ENCODE measurements at regions not wholly inside any gene's neighbourhood (a gene's known extent, or its start where the extent isn't known, plus 50 kb on each side); places are given as distances from the start of the nearest gene placed in this dataset.
A peak's percentile ranks its signal among the peaks of the same experiment; 100 is the strongest.

GRCh38 chr17:72534265-72534664 is 413.4 kb downstream of the SOX9 start:
- no peak for DNase-seq

- no peak for DNase-seq
Observed at GRCh38 chr17:72534776-72535175, 414.0 kb downstream of the SOX9 start.

GRCh38 chr17:72535346-72535745 is 414.5 kb downstream of the SOX9 start:
- DNase-seq: no peak

- DNase-seq: no peak
Observed at GRCh38 chr17:72535779-72536178, 415.0 kb downstream of the SOX9 start.

GRCh38 chr17:72536788-72537187 is 416.0 kb downstream of the SOX9 start:
- DNase-seq: no peak

GRCh38 chr17:72538443-72538842 is 417.6 kb downstream of the SOX9 start:
- no peak for DNase-seq

- peak; percentile 78 for DNase-seq
Observed at GRCh38 chr17:72538901-72539352, 418.1 kb downstream of the SOX9 start.

- peak; percentile 90 for DNase-seq
Observed at GRCh38 chr17:72539981-72540897, 419.4 kb downstream of the SOX9 start.

GRCh38 chr17:72542317-72542716 is 421.5 kb downstream of the SOX9 start:
- no peak for DNase-seq

- DNase-seq: no peak
Observed at GRCh38 chr17:72545766-72546165, 424.9 kb downstream of the SOX9 start.

- DNase-seq: no peak
Observed at GRCh38 chr17:72553051-72553755, 432.4 kb downstream of the SOX9 start.

- no peak for DNase-seq
Observed at GRCh38 chr17:72554508-72554907, 433.7 kb downstream of the SOX9 start.

GRCh38 chr17:72555052-72555451 is 434.2 kb downstream of the SOX9 start:
- DNase-seq: no peak

- peak; percentile 92 for DNase-seq
Observed at GRCh38 chr17:72556944-72557826, 436.4 kb downstream of the SOX9 start.

GRCh38 chr17:72558971-72559476 is 438.2 kb downstream of the SOX9 start:
- DNase-seq: no peak

GRCh38 chr17:72560303-72561247 is 439.8 kb downstream of the SOX9 start:
- DNase-seq: peak; percentile 85

GRCh38 chr17:72561266-72561665 is 440.4 kb downstream of the SOX9 start:
- DNase-seq: no peak

- no peak for DNase-seq
Observed at GRCh38 chr17:72561680-72562079, 440.9 kb downstream of the SOX9 start.

GRCh38 chr17:72562615-72563188 is 441.9 kb downstream of the SOX9 start:
- DNase-seq: no peak

GRCh38 chr17:72563952-72564351 is 443.1 kb downstream of the SOX9 start:
- DNase-seq: no peak

- no peak for DNase-seq
Observed at GRCh38 chr17:72565006-72565405, 444.2 kb downstream of the SOX9 start.
